Esophagus squamous epithelium (tissue), 5 donors: ENCODE measurements at regions not wholly inside any gene's neighbourhood (a gene's known extent, or its start where the extent isn't known, plus 50 kb on each side); places are given as distances from the start of the nearest gene placed in this dataset.
"Not testable (repeated sequence)": the region's sequence is repeated elsewhere in the genome, so short reads cannot be mapped to it uniquely, and the experiment has no call there.

Experiments
- DNase-seq: peaks from one replicate; lab custom pipeline; 2025; lab: John Stamatoyannopoulos, UW
- H3K27ac ChIP-seq, 4 donors: fragments of 200-600 bp; sonication (generic); one replicate each; pipeline ENCODE4 v1.5.1; 2016 to 2019; ENCODE audit warnings: mild to moderate bottlenecking in 1 of 4
- H3K27me3 ChIP-seq, 4 donors: fragments of 200-600 bp; sonication (generic); 1 replicate in 3 of 4; 2 replicates in 1 of 4; pipeline versions ENCODE4 v1.5.1 to v1.6.0; 2017 to 2021; ENCODE audit warnings: antibody characterized with exemption in 1 of 4
- H3K36me3 ChIP-seq, 3 donors: fragments of 200-600 bp; sonication (generic); one replicate each; pipeline ENCODE4 v1.5.1; 2016 to 2019
- H3K4me1 ChIP-seq, 3 donors: fragments of 200-600 bp; sonication (generic); one replicate each; pipeline ENCODE4 v1.5.1; 2017 to 2019
- H3K4me3 ChIP-seq, 4 donors: fragments of 200-600 bp; sonication (generic); 1 replicate in 3 of 4; 2 replicates in 1 of 4; pipeline ENCODE4 v1.5.1; 2016 to 2019; ENCODE audit warnings: mild to moderate bottlenecking in 2 of 4, moderate library complexity in 1 of 4
- H3K9me3 ChIP-seq, 3 donors: fragments of 200-600 bp; sonication (generic); one replicate each; pipeline ENCODE4 v1.5.1; 2016 to 2019
- POLR2A ChIP-seq, 4 donors: fragments of 450-650 bp; IDR thresholded peaks; one replicate each; pipeline ENCODE4 v1.6.1; 2017; ENCODE audit warnings: antibody characterized with exemption in 4 of 4, mild to moderate bottlenecking in 4 of 4, moderate library complexity in 3 of 4
- WGBS, 2 donors: methylation state at CpG; one replicate each; pipeline ENCODE4 v1.1.5; 2018; 5-methylcytosine and 5-hydroxymethylcytosine counted together
- intact Hi-C: fragments of 100-400 bp; cut with DNase I; formaldehyde crosslinking; loops from one replicate; pipeline ENCODE4 v1.15.0; 2022
- TF ChIP-seq, protein P1 (sequence below), 6 experiments: fragments of 450-650 bp in 4 of 6; fragments of 200-600 bp in 2 of 6; sonication (generic) in 2 of 6; IDR thresholded peaks; one replicate each; pipeline ENCODE4 v1.5.1; 2016 to 2019; ENCODE audit warnings: antibody characterized with exemption in 6 of 6, mild to moderate bottlenecking in 4 of 6, moderate library complexity in 4 of 6
- donor health status: DM: yes; HTN: yes; CAD: no.

DNA sequence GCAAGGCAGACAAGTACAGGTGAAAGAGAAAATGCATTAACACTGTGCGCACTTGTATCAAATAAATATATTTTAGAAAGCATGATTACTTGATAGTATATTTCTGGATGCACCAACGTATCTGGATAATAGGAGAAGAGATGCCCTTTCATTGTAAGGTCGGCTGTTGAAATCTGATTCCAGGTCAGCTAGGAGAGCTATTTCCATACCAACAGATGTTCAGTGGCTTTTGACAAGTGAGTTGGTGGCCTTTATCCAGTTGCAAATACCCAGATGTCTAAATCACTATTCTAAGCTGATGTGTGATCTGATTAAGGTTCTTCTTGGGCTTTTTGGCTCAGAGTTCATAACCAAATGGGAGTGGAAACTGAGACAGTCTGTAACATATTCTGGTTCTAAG is 128.2 kb upstream of the TBCA start:
- WGBS, 2 donors: 79 to 81% methylated on average over 3 of the region's 3 CpGs
- Histone ChIP-seq H3K27me3 (no peaks in the 10 kb centered on the region), H3K9me3 (no peaks in the 10 kb centered on the region), H3K27ac (no peak overlapping the region), H3K4me1 (no peaks in the 10 kb centered on the region), H3K4me3 (no peak overlapping the region), H3K36me3 (no peaks in the 10 kb centered on the region)
- intact Hi-C loops: loop anchor here (10.0 kb wide), 1 partner anchor 50 kb away; no protein-coding TSS in a partner anchor
- TF ChIP-seq POLR2A (IDR thresholded peaks at IDR 0.05): no peak
- TF ChIP-seq, protein P1, sequence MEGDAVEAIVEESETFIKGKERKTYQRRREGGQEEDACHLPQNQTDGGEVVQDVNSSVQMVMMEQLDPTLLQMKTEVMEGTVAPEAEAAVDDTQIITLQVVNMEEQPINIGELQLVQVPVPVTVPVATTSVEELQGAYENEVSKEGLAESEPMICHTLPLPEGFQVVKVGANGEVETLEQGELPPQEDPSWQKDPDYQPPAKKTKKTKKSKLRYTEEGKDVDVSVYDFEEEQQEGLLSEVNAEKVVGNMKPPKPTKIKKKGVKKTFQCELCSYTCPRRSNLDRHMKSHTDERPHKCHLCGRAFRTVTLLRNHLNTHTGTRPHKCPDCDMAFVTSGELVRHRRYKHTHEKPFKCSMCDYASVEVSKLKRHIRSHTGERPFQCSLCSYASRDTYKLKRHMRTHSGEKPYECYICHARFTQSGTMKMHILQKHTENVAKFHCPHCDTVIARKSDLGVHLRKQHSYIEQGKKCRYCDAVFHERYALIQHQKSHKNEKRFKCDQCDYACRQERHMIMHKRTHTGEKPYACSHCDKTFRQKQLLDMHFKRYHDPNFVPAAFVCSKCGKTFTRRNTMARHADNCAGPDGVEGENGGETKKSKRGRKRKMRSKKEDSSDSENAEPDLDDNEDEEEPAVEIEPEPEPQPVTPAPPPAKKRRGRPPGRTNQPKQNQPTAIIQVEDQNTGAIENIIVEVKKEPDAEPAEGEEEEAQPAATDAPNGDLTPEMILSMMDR (IDR thresholded peaks at IDR 0.05): no peak
- DNase-seq: no peak

DNA sequence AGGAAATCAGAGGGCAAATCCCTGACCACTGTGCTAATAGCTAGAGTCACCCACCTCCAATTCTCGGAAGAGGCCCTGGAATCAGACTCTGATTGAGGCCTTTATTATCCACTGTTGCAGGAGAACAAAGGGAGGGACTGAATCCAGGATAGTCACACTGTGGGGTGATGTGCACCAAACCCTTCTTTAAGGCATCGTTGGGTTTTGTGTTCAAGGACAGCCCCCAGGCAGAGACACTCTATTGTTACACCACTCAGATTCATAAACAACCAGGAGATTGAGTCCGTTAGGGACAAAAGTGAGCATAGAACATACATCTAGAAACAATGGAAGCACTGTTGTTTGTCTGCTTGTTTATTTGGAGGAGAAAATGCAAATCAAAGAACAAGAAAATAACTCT is 124.6 kb upstream of the TBCA start:
- no peak overlapping the region for H3K4me3 ChIP-seq
- H3K4me1 ChIP-seq: no peaks in the 10 kb centered on the region
- no peak for DNase-seq
- H3K36me3 ChIP-seq: no peaks in the 10 kb centered on the region
- H3K27me3 ChIP-seq: no peaks in the 10 kb centered on the region
- H3K27ac ChIP-seq: no peak overlapping the region
- 73 to 77% methylated on average over 3 of the region's 3 CpGs for WGBS, 2 donors
- intact Hi-C loops: loop anchor here (10.0 kb wide), 1 partner anchor 54 kb away; no protein-coding TSS in a partner anchor
- no peak for TF ChIP-seq POLR2A (IDR thresholded peaks at IDR 0.05)
- TF ChIP-seq, protein P1 (IDR thresholded peaks at IDR 0.05): no peak
- H3K9me3 ChIP-seq: no peaks in the 10 kb centered on the region

DNA sequence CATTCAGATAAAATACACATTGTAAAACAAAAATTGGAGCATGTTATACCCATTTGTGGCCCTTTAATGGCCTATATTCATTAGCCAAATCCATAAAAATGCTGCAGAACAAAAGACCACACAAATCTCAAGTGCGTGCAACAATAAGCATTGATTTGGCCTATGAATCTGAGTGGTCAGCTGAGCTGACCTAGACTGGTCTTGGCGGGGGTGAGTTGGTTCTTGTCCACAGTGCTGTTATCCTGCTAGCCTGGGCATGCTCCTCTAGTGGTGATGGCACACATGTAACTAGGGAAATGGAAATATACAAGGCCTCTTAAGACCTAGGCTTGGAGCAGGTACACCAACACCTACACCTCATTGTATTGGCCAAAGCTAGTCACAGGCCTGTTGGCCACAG is 122.2 kb upstream of the TBCA start:
- Histone ChIP-seq H3K27me3 (no peaks in the 10 kb centered on the region), H3K36me3 (no peaks in the 10 kb centered on the region), H3K4me3 (no peak overlapping the region), H3K27ac (no peak overlapping the region), H3K4me1 (peaks cover 0 to 8% (median 7%) of the 10 kb centered on the region in 3 donors), H3K9me3 (no peaks in the 10 kb centered on the region)
- intact Hi-C loops: no loop called here
- WGBS, 2 donors: 58 to 83% methylated on average over 2 of the region's 2 CpGs
- TF ChIP-seq, protein P1 (IDR thresholded peaks at IDR 0.05): no peak
- no peak for TF ChIP-seq POLR2A (IDR thresholded peaks at IDR 0.05)
- no peak for DNase-seq

DNA sequence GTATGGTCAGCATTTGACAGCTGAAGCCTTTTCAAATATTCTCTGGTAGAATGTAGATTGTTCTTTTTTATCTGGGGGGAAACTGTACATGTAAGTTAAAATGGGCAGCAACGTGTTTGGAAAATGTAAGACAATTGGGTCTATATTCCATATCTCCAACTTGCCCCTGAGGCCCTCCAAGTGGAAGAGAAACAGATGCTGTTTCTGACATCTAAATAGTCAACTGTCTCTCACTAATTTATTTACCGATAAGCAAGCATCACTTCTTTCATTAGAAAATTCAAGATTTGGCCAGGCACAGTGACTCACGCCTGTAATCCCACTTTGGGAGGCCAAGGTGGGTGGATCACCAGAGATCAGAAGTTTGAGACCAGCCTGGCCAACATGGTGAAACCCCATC is 120.2 kb upstream of the TBCA start:
- H3K4me3 ChIP-seq: no peak overlapping the region
- no peaks in the 10 kb centered on the region for H3K9me3 ChIP-seq
- no peak for DNase-seq
- intact Hi-C loops: no loop called here
- H3K4me1 ChIP-seq: peaks cover 0 to 17% (median 11%) of the 10 kb centered on the region in 3 donors
- 91 to 92% methylated on average over 3 of the region's 3 CpGs for WGBS, 2 donors
- no peak overlapping the region for H3K27ac ChIP-seq
- H3K27me3 ChIP-seq: no peaks in the 10 kb centered on the region
- TF ChIP-seq POLR2A (IDR thresholded peaks at IDR 0.05): no peak
- TF ChIP-seq, protein P1 (IDR thresholded peaks at IDR 0.05): no peak
- no peaks in the 10 kb centered on the region for H3K36me3 ChIP-seq

DNA sequence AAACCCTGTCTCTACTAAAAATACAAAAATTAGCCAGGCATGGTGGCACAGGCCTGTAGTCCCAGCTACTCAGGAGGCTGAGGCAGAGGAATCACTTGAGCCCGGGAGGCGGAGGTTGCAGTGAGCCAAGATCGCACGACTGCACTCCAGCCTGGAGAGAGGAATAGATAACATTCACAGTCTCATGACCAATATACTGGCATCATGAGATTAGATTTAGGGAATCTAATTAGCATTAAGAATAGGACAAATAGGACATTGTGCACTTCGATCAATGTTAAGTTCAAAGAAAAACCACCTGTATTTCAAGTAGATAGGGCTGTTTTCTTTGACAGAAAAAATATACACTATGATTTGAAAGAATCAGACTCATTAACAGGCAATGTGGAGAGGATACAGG is 118.0 kb upstream of the TBCA start:
- H3K36me3 ChIP-seq, H3K9me3 ChIP-seq, H3K4me3 ChIP-seq, intact Hi-C loops, H3K27me3 ChIP-seq, DNase-seq, H3K27ac ChIP-seq: not testable (repeated sequence)
- H3K4me1 ChIP-seq: peaks cover 0 to 17% (median 11%) of the 10 kb centered on the region in 3 donors
- 82 to 87% methylated on average over 5 of the region's 5 CpGs for WGBS, 2 donors
